ENCODE measurements at regions not wholly inside any gene's neighbourhood (a gene's known extent, or its start where the extent isn't known, plus 50 kb on each side); places are given as distances from the start of the nearest gene placed in this dataset.

GRCh38 chr5:60147791-60148190, 254.3 kb upstream of the PDE4D start (continued):
- TF ChIP-seq POLR2AphosphoS2 (IDR thresholded peaks at IDR 0.05; ENCODE audit: low read depth, low read length) (no peak), KLF5 (IDR thresholded peaks at IDR 0.05; ENCODE audit: partially characterized antibody) (no peak), CHD4 (IDR thresholded peaks at IDR 0.05) (no peak), NFYB (IDR thresholded peaks at IDR 0.05; ENCODE audit: insufficient read depth, low read depth, low read length) (no peak), BCL11A (IDR thresholded peaks at IDR 0.05; ENCODE audit: low read depth, low read length) (no peak)

- Histone ChIP-seq H3K36me3 (ENCODE audit: control insufficient read depth in 2 of 2, insufficient read depth in 2 of 2, low read length in 1 of 2) (no peaks in the 10 kb centered on the region), H3K9ac (ENCODE audit: control insufficient read depth, insufficient read depth, low read length) (no peak overlapping the region), H3K27ac (ENCODE audit: control insufficient read depth, insufficient read depth) (no peak overlapping the region), H3K4me3 (no peak overlapping the region), H3K27me3 (replicated peaks in 1 of 2; ENCODE audit: control insufficient read depth in 2 of 2, insufficient read depth in 2 of 2, low read length in 1 of 2) (no peaks in the 10 kb centered on the region), H3K79me2 (ENCODE audit: control insufficient read depth, insufficient read depth, low read length) (no peaks in the 10 kb centered on the region), H2AFZ (ENCODE audit: control insufficient read depth, low read depth, low read length) (no peak overlapping the region), H3K4me1 (ENCODE audit: control insufficient read depth, insufficient read depth, low read length) (no peaks in the 10 kb centered on the region), H3K9me3 (replicated peaks; ENCODE audit: control insufficient read depth, insufficient read depth, low read length) (no peaks in the 10 kb centered on the region), H4K20me1 (ENCODE audit: control insufficient read depth, insufficient read depth) (no peaks in the 10 kb centered on the region), H3K4me2 (ENCODE audit: control insufficient read depth, insufficient read depth) (no peak overlapping the region)
- intact Hi-C loops (cut with micrococcal nuclease; ENCODE audit: unreplicated experiment) (no loop called here), in situ Hi-C loops (cut with MboI) (no loop called here)
- TF ChIP-seq IRF3 (IDR thresholded peaks at IDR 0.05) (no peak), LARP7 (IDR thresholded peaks at IDR 0.05) (no peak), ESRRA (IDR thresholded peaks at IDR 0.05; ENCODE audit: low read length) (no peak), FOXK2 (IDR thresholded peaks at IDR 0.05) (no peak), GATAD2B (conservative IDR thresholded peaks at IDR 0.05; ENCODE audit: low read depth) (no peak), NFYB (IDR thresholded peaks at IDR 0.05; ENCODE audit: insufficient read depth, low read depth, low read length) (no peak), SMC3 (IDR thresholded peaks at IDR 0.05; ENCODE audit: borderline replicate concordance, low read length) (no peak), HDAC2 (IDR thresholded peaks at IDR 0.05) (no peak), FOS (IDR thresholded peaks at IDR 0.05; ENCODE audit: borderline replicate concordance, extremely low read depth, insufficient read length) (no peak), TCF3 (IDR thresholded peaks at IDR 0.05; ENCODE audit: borderline replicate concordance, insufficient read depth, low read depth, low read length) (no peak), KDM1A (IDR thresholded peaks at IDR 0.05; ENCODE audit: borderline replicate concordance) (no peak), MEF2A (IDR thresholded peaks at IDR 0.05; ENCODE audit: insufficient read depth, low read depth, low read length) (no peak), ZBTB40 (IDR thresholded peaks at IDR 0.05; ENCODE audit: borderline replicate concordance) (no peak), ATF3 (IDR thresholded peaks at IDR 0.05; ENCODE audit: borderline replicate concordance, extremely low read depth, low read depth, low read length) (no peak), NR2F1 (conservative IDR thresholded peaks at IDR 0.05) (no peak)
- 66% methylated on average over 5 of the region's 5 CpGs for WGBS (ENCODE audit: insufficient coverage, insufficient replicate concordance, low lambda C conversion rate, missing lambda C conversion rate)
- no peak for DNase-seq (ENCODE audit: low read depth, low spot score)
- no TSS peak for BruUV-seq (replicated peaks)
- FAIRE-seq = no peak
- ChIA-PET RAD21 (ENCODE audit: unreplicated experiment) (no interaction called here), SMC1A (ENCODE audit: uncharacterized antibody, unreplicated experiment) (interaction anchor here (1.3 kb wide), 1 partner anchor 15 kb away, joined by 4 read pairs; no protein-coding TSS in a partner anchor), POLR2A (no interaction called here), CTCF (no interaction called here)
- no peak for ATAC-seq
Observed at GRCh38 chr5:60143942-60144549, 250.5 kb upstream of the PDE4D start.
